ENCODE measurements at regions not wholly inside any gene's neighbourhood (a gene's known extent, or its start where the extent isn't known, plus 50 kb on each side); places are given as distances from the start of the nearest gene placed in this dataset.

- Mint-ChIP-seq H3K9me3 (ENCODE audit: low read depth) (peaks cover 5% of the 10 kb centered on the region), H3K27me3 (peaks cover 42% of the 10 kb centered on the region), H3K27ac (no peak overlapping the region), H3K4me3 (ENCODE audit: low read depth) (no peak overlapping the region), H3K4me1 (ENCODE audit: low read depth) (peaks cover 35% of the 10 kb centered on the region), H3K36me3 (ENCODE audit: insufficient read depth) (no peaks in the 10 kb centered on the region)
- no peak for TF ChIP-seq CTCF (IDR thresholded peaks at IDR 0.05; ENCODE audit: unreplicated experiment)
- no peak for DNase-seq (ENCODE audit: low spot score, unreplicated experiment)
Observed at GRCh38 chr18:78767648-78768071, 212.0 kb upstream of the SALL3 start.

- peak overlapping the region; percentile 54 for H3K4me3 Mint-ChIP-seq (ENCODE audit: low read depth)
- H3K9me3 Mint-ChIP-seq (ENCODE audit: low read depth): no peaks in the 10 kb centered on the region
- DNase-seq (ENCODE audit: low spot score, unreplicated experiment): no peak
- H3K4me1 Mint-ChIP-seq (ENCODE audit: low read depth): peaks cover 35% of the 10 kb centered on the region
- peak overlapping the region; percentile 90 for H3K27ac Mint-ChIP-seq
- H3K36me3 Mint-ChIP-seq (ENCODE audit: insufficient read depth): no peaks in the 10 kb centered on the region
- TF ChIP-seq CTCF (IDR thresholded peaks at IDR 0.05; ENCODE audit: unreplicated experiment): no peak
- H3K27me3 Mint-ChIP-seq: peaks cover 41% of the 10 kb centered on the region
Observed at GRCh38 chr18:78768221-78768620, 211.4 kb upstream of the SALL3 start.

GRCh38 chr18:78768656-78769501 lies 210.7 kb upstream of the SALL3 start:
- Mint-ChIP-seq H3K9me3 (ENCODE audit: low read depth) (no peaks in the 10 kb centered on the region), H3K27ac (peak overlapping the region; percentile 90), H3K4me1 (ENCODE audit: low read depth) (peaks cover 33% of the 10 kb centered on the region), H3K27me3 (peaks cover 44% of the 10 kb centered on the region), H3K4me3 (ENCODE audit: low read depth) (peak overlapping the region; percentile 54), H3K36me3 (ENCODE audit: insufficient read depth) (no peaks in the 10 kb centered on the region)
- TF ChIP-seq CTCF (IDR thresholded peaks at IDR 0.05; ENCODE audit: unreplicated experiment): no peak
- no peak for DNase-seq (ENCODE audit: low spot score, unreplicated experiment)

- no peak for TF ChIP-seq CTCF (IDR thresholded peaks at IDR 0.05; ENCODE audit: unreplicated experiment)
- H3K4me3 Mint-ChIP-seq (ENCODE audit: low read depth): peak overlapping the region; percentile 33
- no peaks in the 10 kb centered on the region for H3K9me3 Mint-ChIP-seq (ENCODE audit: low read depth)
- peak overlapping the region; percentile 59 for H3K27ac Mint-ChIP-seq
- DNase-seq (ENCODE audit: low spot score, unreplicated experiment): no peak
- H3K4me1 Mint-ChIP-seq (ENCODE audit: low read depth): peaks cover 34% of the 10 kb centered on the region
- peaks cover 46% of the 10 kb centered on the region for H3K27me3 Mint-ChIP-seq
- H3K36me3 Mint-ChIP-seq (ENCODE audit: insufficient read depth): no peaks in the 10 kb centered on the region
Observed at GRCh38 chr18:78769502-78770105, 210.0 kb upstream of the SALL3 start.

- Mint-ChIP-seq H3K27ac (no peak overlapping the region), H3K9me3 (ENCODE audit: low read depth) (no peaks in the 10 kb centered on the region), H3K27me3 (peaks cover 41% of the 10 kb centered on the region), H3K4me3 (ENCODE audit: low read depth) (no peak overlapping the region), H3K36me3 (ENCODE audit: insufficient read depth) (no peaks in the 10 kb centered on the region), H3K4me1 (ENCODE audit: low read depth) (peaks cover 34% of the 10 kb centered on the region)
- TF ChIP-seq CTCF (IDR thresholded peaks at IDR 0.05; ENCODE audit: unreplicated experiment): no peak
- no peak for DNase-seq (ENCODE audit: low spot score, unreplicated experiment)
Observed at GRCh38 chr18:78770139-78770822, 209.3 kb upstream of the SALL3 start.
